Calu3 (cell line): ENCODE measurements at regions not wholly inside any gene's neighbourhood (a gene's known extent, or its start where the extent isn't known, plus 50 kb on each side); places are given as distances from the start of the nearest gene placed in this dataset.

ENCODE experiments used
- BruUV-seq: library from RNA; stranded (reverse); fragments of 400-500 nt; replicated peaks from 2 replicates; lab custom pipeline; 2021; lab: Mats Ljungman, UMichigan
- CTCF ChIA-PET: fragments of 300-600 bp; sonication (Branson Sonifier 250); formaldehyde crosslinking; loops from one replicate; lab custom pipeline; 2022; ENCODE audit warnings: antibody characterized with exemption; lab: Charles Lee
- DNase-seq: peaks from one replicate; pipeline ENCODE4 v3.0.0; 2022
- H3K27ac Mint-ChIP-seq: one replicate; pipeline ENCODE4 v1.8.0; 2022; ENCODE audit warnings: mixed read lengths; ENCODE audit not compliant: unreplicated experiment
- H3K27me3 Mint-ChIP-seq: one replicate; pipeline ENCODE4 v1.8.0; 2022; ENCODE audit warnings: mixed read lengths; ENCODE audit not compliant: unreplicated experiment
- H3K36me3 Mint-ChIP-seq: one replicate; pipeline ENCODE4 v1.8.0; 2022; ENCODE audit warnings: mild to moderate bottlenecking, moderate library complexity, mixed read lengths; ENCODE audit not compliant: insufficient read depth, unreplicated experiment
- H3K4me1 Mint-ChIP-seq: one replicate; pipeline ENCODE4 v1.8.0; 2022; ENCODE audit warnings: mild to moderate bottlenecking, low read depth, mixed read lengths; ENCODE audit not compliant: unreplicated experiment
- H3K4me3 Mint-ChIP-seq: one replicate; pipeline ENCODE4 v1.8.0; 2022; ENCODE audit warnings: mild to moderate bottlenecking, low read depth, moderate library complexity, mixed read lengths; ENCODE audit not compliant: unreplicated experiment
- H3K9me3 Mint-ChIP-seq: one replicate; pipeline ENCODE4 v1.8.0; 2022; ENCODE audit warnings: low read depth, mixed read lengths; ENCODE audit not compliant: unreplicated experiment
- intact Hi-C: fragments of 100-400 bp; cut with micrococcal nuclease; formaldehyde crosslinking; loops from one replicate; pipeline ENCODE4 v1.10.0; 2022; ENCODE audit not compliant: unreplicated experiment
- TF ChIP-seq, protein P1 (sequence below): fragments of 200-600 bp; IDR thresholded peaks from one replicate; pipeline ENCODE4 v1.8.0; 2022; ENCODE audit warnings: antibody characterized with exemption; ENCODE audit not compliant: unreplicated experiment

DNA sequence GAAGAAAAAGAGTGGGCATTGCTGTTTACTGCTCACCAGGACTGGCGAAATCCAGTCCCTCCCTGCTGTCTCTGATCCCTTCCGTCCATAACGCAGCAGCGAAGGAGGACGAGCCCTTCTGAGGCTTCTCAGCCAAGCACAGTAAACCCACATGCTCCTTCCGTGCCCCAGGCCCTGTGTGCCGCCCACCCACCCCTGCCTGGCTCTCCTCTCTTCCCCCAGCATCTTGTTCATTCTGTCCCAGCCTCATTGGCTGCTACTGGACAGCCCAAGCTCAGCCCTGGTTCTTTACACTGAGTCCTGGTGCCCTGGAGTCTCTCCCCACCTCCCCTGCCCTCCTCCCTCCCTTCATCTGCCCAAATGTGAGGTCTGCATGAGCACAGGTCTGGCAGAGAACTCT lies 559.7 kb downstream of the BRD1 start:
- H3K36me3 Mint-ChIP-seq: peaks cover 2% of the 10 kb centered on the region
- no peak overlapping the region for H3K27ac Mint-ChIP-seq
- DNase-seq: no peak
- no peaks in the 10 kb centered on the region for H3K4me1 Mint-ChIP-seq
- TF ChIP-seq, protein P1, sequence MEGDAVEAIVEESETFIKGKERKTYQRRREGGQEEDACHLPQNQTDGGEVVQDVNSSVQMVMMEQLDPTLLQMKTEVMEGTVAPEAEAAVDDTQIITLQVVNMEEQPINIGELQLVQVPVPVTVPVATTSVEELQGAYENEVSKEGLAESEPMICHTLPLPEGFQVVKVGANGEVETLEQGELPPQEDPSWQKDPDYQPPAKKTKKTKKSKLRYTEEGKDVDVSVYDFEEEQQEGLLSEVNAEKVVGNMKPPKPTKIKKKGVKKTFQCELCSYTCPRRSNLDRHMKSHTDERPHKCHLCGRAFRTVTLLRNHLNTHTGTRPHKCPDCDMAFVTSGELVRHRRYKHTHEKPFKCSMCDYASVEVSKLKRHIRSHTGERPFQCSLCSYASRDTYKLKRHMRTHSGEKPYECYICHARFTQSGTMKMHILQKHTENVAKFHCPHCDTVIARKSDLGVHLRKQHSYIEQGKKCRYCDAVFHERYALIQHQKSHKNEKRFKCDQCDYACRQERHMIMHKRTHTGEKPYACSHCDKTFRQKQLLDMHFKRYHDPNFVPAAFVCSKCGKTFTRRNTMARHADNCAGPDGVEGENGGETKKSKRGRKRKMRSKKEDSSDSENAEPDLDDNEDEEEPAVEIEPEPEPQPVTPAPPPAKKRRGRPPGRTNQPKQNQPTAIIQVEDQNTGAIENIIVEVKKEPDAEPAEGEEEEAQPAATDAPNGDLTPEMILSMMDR: no peak
- H3K9me3 Mint-ChIP-seq: peaks cover 14% of the 10 kb centered on the region
- intact Hi-C loops: no loop called here
- H3K27me3 Mint-ChIP-seq: no peaks in the 10 kb centered on the region
- CTCF ChIA-PET: interaction anchor here (0.6 kb wide), 1 partner anchor 130 kb away, joined by 3 read pairs; no protein-coding TSS in a partner anchor
- BruUV-seq: no TSS peak
- H3K4me3 Mint-ChIP-seq: no peak overlapping the region

GRCh38 chr22:49266561-49267519 lies 560.8 kb downstream of the BRD1 start:
- Mint-ChIP-seq H3K36me3 (peaks cover 6% of the 10 kb centered on the region), H3K4me3 (no peak overlapping the region), H3K9me3 (peaks cover 13% of the 10 kb centered on the region), H3K27me3 (no peaks in the 10 kb centered on the region), H3K4me1 (no peaks in the 10 kb centered on the region), H3K27ac (no peak overlapping the region)
- no peak for DNase-seq
- TF ChIP-seq, protein P1: no peak
- intact Hi-C loops: no loop called here
- no TSS peak for BruUV-seq
- CTCF ChIA-PET: no interaction called here

GRCh38 chr22:49264696-49265095 lies 563.0 kb downstream of the BRD1 start:
- no TSS peak for BruUV-seq
- TF ChIP-seq, protein P1: no peak
- DNase-seq: no peak
- CTCF ChIA-PET: no interaction called here
- Mint-ChIP-seq H3K27me3 (no peaks in the 10 kb centered on the region), H3K4me1 (no peaks in the 10 kb centered on the region), H3K4me3 (no peak overlapping the region), H3K36me3 (peaks cover 6% of the 10 kb centered on the region), H3K27ac (no peak overlapping the region), H3K9me3 (peaks cover 20% of the 10 kb centered on the region)
- intact Hi-C loops: no loop called here

- Mint-ChIP-seq H3K27me3 (no peaks in the 10 kb centered on the region), H3K36me3 (peaks cover 6% of the 10 kb centered on the region), H3K4me3 (no peak overlapping the region), H3K9me3 (peaks cover 14% of the 10 kb centered on the region), H3K4me1 (no peaks in the 10 kb centered on the region), H3K27ac (no peak overlapping the region)
- intact Hi-C loops: no loop called here
- DNase-seq: no peak
- BruUV-seq: no TSS peak
- CTCF ChIA-PET: no interaction called here
- TF ChIP-seq, protein P1: no peak
Measured at GRCh38 chr22:49263101-49263500, 564.6 kb downstream of the BRD1 start.
